SK-N-SH (cell line): ENCODE measurements at regions not wholly inside any gene's neighbourhood (a gene's known extent, or its start where the extent isn't known, plus 50 kb on each side); places are given as distances from the start of the nearest gene placed in this dataset.

Source experiments
- CTCF ChIA-PET: fragments of 300-600, 350-600 bp; formaldehyde crosslinking; extraction: SDS; loops from one replicate; lab custom pipeline; 2021; lab: Yijun Ruan, JAX
- POLR2A ChIA-PET: fragments of 350-600 bp; sonication (Branson Sonifier 250); formaldehyde crosslinking; extraction: SDS; loops from one replicate; lab custom pipeline; 2020; ENCODE audit warnings: antibody characterized with exemption, inconsistent platforms; lab: Yijun Ruan, JAX
- DNase-seq: peaks from one replicate; pipeline ENCODE4 v3.0.0; 2012
- H2AFZ ChIP-seq: fragments of 200-600 bp; sonication (generic); 2 replicates; pipeline ENCODE4 v1.8.1; 2016; ENCODE audit warnings: antibody characterized with exemption, mild to moderate bottlenecking, low read depth
- H3F3A ChIP-seq: fragments of 200-600 bp; sonication (generic); replicated peaks from 2 replicates; pipeline ENCODE3; 2016; ENCODE audit warnings: antibody characterized with exemption, mild to moderate bottlenecking; ENCODE audit not compliant: insufficient read depth
- H3K27ac ChIP-seq, 2 experiments: fragments of 200-500 bp in 1 of 2; fragments of 200-600 bp in 1 of 2; sonication (Bioruptor generic) in 1 of 2; sonication (generic), shearing (Covaris generic) in 1 of 2; 2 replicates each; pipeline versions ENCODE4 v1.5.1 to v1.6.1; 2014 to 2016; ENCODE audit warnings: low read depth in 2 of 2, inconsistent platforms in 1 of 2, low read length in 1 of 2, mild to moderate bottlenecking in 1 of 2, mixed read lengths in 1 of 2
- H3K27me3 ChIP-seq: fragments of 200-600 bp; sonication (generic), shearing (Covaris generic); 2 replicates; pipeline ENCODE4 v1.6.1; 2016; ENCODE audit warnings: mixed run types; ENCODE audit not compliant: insufficient read depth
- H3K36me3 ChIP-seq, 2 experiments: fragments of 200-500 bp in 1 of 2; fragments of 200-600 bp in 1 of 2; sonication (Bioruptor generic) in 1 of 2; sonication (generic) in 1 of 2; replicated peaks in 1 of 2; 2 replicates each; pipeline versions ENCODE3 to v1.5.1; 2014 to 2016; ENCODE audit warnings: low read length in 1 of 2, mild to moderate bottlenecking in 1 of 2; ENCODE audit not compliant: insufficient read depth in 2 of 2, control insufficient read depth in 1 of 2
- H3K4me1 ChIP-seq, 2 experiments: fragments of 200-500 bp in 1 of 2; fragments of 200-600 bp in 1 of 2; sonication (Bioruptor generic) in 1 of 2; sonication (generic), shearing (Covaris generic) in 1 of 2; 2 replicates each; pipeline versions ENCODE4 v1.5.1 to v1.6.1; 2014 to 2016; ENCODE audit warnings: low read depth in 1 of 2, low read length in 1 of 2, mixed run types in 1 of 2; ENCODE audit not compliant: insufficient read depth in 2 of 2, control insufficient read depth in 1 of 2
- H3K4me2 ChIP-seq: fragments of 200-600 bp; sonication (generic), shearing (Covaris generic); 2 replicates; pipeline ENCODE4 v1.6.1; 2017; ENCODE audit warnings: mixed run types
- H3K4me3 ChIP-seq, 2 experiments: fragments of 200-500 bp in 1 of 2; fragments of 200-600 bp in 1 of 2; sonication (Bioruptor generic) in 1 of 2; sonication (generic), shearing (Covaris generic) in 1 of 2; 2 replicates each; pipeline versions ENCODE4 v1.5.1 to v1.8.1; 2014 to 2016; ENCODE audit warnings: low read depth in 2 of 2, inconsistent platforms in 1 of 2, low read length in 1 of 2, mild to moderate bottlenecking in 1 of 2, mixed read lengths in 1 of 2, moderate library complexity in 1 of 2
- H3K79me2 ChIP-seq: fragments of 200-600 bp; sonication (generic); 2 replicates; pipeline ENCODE4 v1.8.1; 2017; ENCODE audit warnings: mild to moderate bottlenecking; ENCODE audit not compliant: insufficient read depth
- H3K9ac ChIP-seq: fragments of 200-600 bp; sonication (generic); 2 replicates; pipeline ENCODE4 v1.6.1; 2017; ENCODE audit warnings: mixed run types
- H3K9me2 ChIP-seq: fragments of 200-600 bp; sonication (generic); 2 replicates; pipeline ENCODE4 v1.6.1; 2017; ENCODE audit warnings: mixed run types
- H3K9me3 ChIP-seq: fragments of 200-600 bp; sonication (generic); 2 replicates; pipeline ENCODE4 v1.6.1; 2017; ENCODE audit warnings: mixed run types, mild to moderate bottlenecking, moderate library complexity
- H4K20me1 ChIP-seq: fragments of 200-600 bp; sonication (generic); 2 replicates; pipeline ENCODE4 v1.6.1; 2017; ENCODE audit warnings: mild to moderate bottlenecking, mixed run types; ENCODE audit not compliant: insufficient read depth
- CHD2 ChIP-seq: fragments of 150-350 bp; IDR thresholded peaks from 2 replicates; pipeline ENCODE4 v1.6.1; 2018; ENCODE audit warnings: low read length; ENCODE audit not compliant: partially characterized antibody
- CTCF ChIP-seq: fragments of 200-600 bp; sonication (generic); IDR thresholded peaks from 2 replicates; pipeline ENCODE4 v1.6.1; 2017; ENCODE audit warnings: antibody characterized with exemption, mild to moderate bottlenecking, moderate library complexity
- ELF1 ChIP-seq: IDR thresholded peaks from 2 replicates; pipeline ENCODE4 v1.4.0; 2012
- EP300 ChIP-seq, 2 experiments: IDR thresholded peaks; 2 replicates each; pipeline versions ENCODE4 v1.4.0 to v1.6.1; 2012; ENCODE audit warnings: borderline replicate concordance in 1 of 2, low read depth in 1 of 2, low read length in 1 of 2
- FOXJ3 ChIP-seq: sonication (generic); formaldehyde crosslinking; IDR thresholded peaks from 2 replicates; pipeline ENCODE4 v1.5.1; 2020; ENCODE audit warnings: mild to moderate bottlenecking, missing genetic modification reagents
- GATA2 ChIP-seq: sonication (generic); formaldehyde crosslinking; IDR thresholded peaks from 2 replicates; pipeline ENCODE4 v1.5.0; 2020; ENCODE audit warnings: mild to moderate bottlenecking, missing genetic modification reagents
- IRF3 ChIP-seq: fragments of 150-350 bp; IDR thresholded peaks from 2 replicates; pipeline ENCODE4 v1.6.1; 2016; ENCODE audit warnings: mild to moderate bottlenecking, low read depth, low read length
- JUND ChIP-seq: IDR thresholded peaks from 2 replicates; pipeline ENCODE4 v1.4.0; 2012
- NFIC ChIP-seq: IDR thresholded peaks from 2 replicates; pipeline ENCODE4 v1.4.0; 2012; ENCODE audit warnings: borderline replicate concordance
- NRF1 ChIP-seq: IDR thresholded peaks from 2 replicates; pipeline ENCODE4 v1.6.1; 2012; ENCODE audit warnings: low read depth, mild to moderate bottlenecking, low read length
- PBX3 ChIP-seq: IDR thresholded peaks from 2 replicates; pipeline ENCODE4; 2012
- RCOR1 ChIP-seq: fragments of 150-350 bp; IDR thresholded peaks from 2 replicates; pipeline ENCODE4 v1.6.1; 2017; ENCODE audit warnings: antibody characterized with exemption, low read length
- RFX5 ChIP-seq: IDR thresholded peaks from 2 replicates; pipeline ENCODE4 v1.6.1; 2012; ENCODE audit warnings: mild to moderate bottlenecking, improper control_type of control experiment, low read length
- SMC3 ChIP-seq: IDR thresholded peaks from 2 replicates; pipeline ENCODE4 v1.6.1; 2012; ENCODE audit warnings: low read depth, low read length, improper control_type of control experiment
- TAF1 ChIP-seq: IDR thresholded peaks from 2 replicates; pipeline ENCODE4 v1.6.1; 2012; ENCODE audit warnings: low read depth, mild to moderate bottlenecking, low read length, moderate library complexity, borderline replicate concordance
- TCF12 ChIP-seq: IDR thresholded peaks from 2 replicates; pipeline ENCODE4 v1.4.0; 2012
- TEAD4 ChIP-seq: IDR thresholded peaks from 2 replicates; pipeline ENCODE4 v1.4.0; 2012; ENCODE audit warnings: mild to moderate bottlenecking, borderline replicate concordance; ENCODE audit not compliant: insufficient read depth
- YY1 ChIP-seq: IDR thresholded peaks from 2 replicates; pipeline ENCODE4 v1.4.0; 2012; ENCODE audit warnings: low read depth, mild to moderate bottlenecking
- ZBTB33 ChIP-seq: IDR thresholded peaks from 2 replicates; pipeline ENCODE4 v1.4.0; 2012; ENCODE audit warnings: low read depth, borderline replicate concordance
- WGBS: methylation state at CpG from one replicate; pipeline ENCODE4 v1.1.6; 2017; ENCODE audit warnings: low lambda C conversion rate; 5-methylcytosine and 5-hydroxymethylcytosine counted together

- Histone ChIP-seq H3K9ac (no peak overlapping the region), H3K36me3 (no peaks in the 10 kb centered on the region), H3K27ac (no peak overlapping the region), H4K20me1 (no peaks in the 10 kb centered on the region), H3F3A (no peaks in the 10 kb centered on the region), H3K4me3 (no peak overlapping the region), H3K4me1 (no peaks in the 10 kb centered on the region; a peak in 1 of 4 replicates), H3K4me2 (no peak overlapping the region), H3K79me2 (no peaks in the 10 kb centered on the region), H3K27me3 (no peaks in the 10 kb centered on the region), H3K9me3 (no peaks in the 10 kb centered on the region), H2AFZ (no peak overlapping the region), H3K9me2 (no peaks in the 10 kb centered on the region)
- DNase-seq: no peak
- ChIA-PET POLR2A (no interaction called here), CTCF (interaction anchor here (1.0 to 6.4 kb wide), 4 partner anchors 18 to 449 kb away, joined by 3 to 29 read pairs (median 4); no protein-coding TSS in a partner anchor)
- no peak for TF ChIP-seq TAF1
- TF ChIP-seq TEAD4: no peak
- no peak for TF ChIP-seq RFX5
- TF ChIP-seq EP300 (IDR thresholded peaks at IDR 0.05; ENCODE audit: borderline replicate concordance in 1 of 2, low read depth in 1 of 2, low read length in 1 of 2): no peak
- no peak for TF ChIP-seq CTCF
- no peak for TF ChIP-seq IRF3
- TF ChIP-seq PBX3: no peak
- no peak for TF ChIP-seq RCOR1
- no peak for TF ChIP-seq ELF1
- no peak for TF ChIP-seq TCF12
- TF ChIP-seq CHD2: no peak
- no peak for TF ChIP-seq NFIC
Observed at GRCh38 chr12:118840878-118841277, 140.5 kb upstream of the SRRM4 start.

GRCh38 chr12:118841588-118841987 is 139.8 kb upstream of the SRRM4 start:
- no peaks in the 10 kb centered on the region for H3K9me3 ChIP-seq
- no peak overlapping the region for H3K27ac ChIP-seq
- H3K4me2 ChIP-seq: no peak overlapping the region
- CTCF ChIA-PET: interaction anchor here (1.4 to 6.4 kb wide), 3 partner anchors 118 to 436 kb away, joined by 4 to 29 read pairs (median 9); no protein-coding TSS in a partner anchor
- H3K4me3 ChIP-seq: no peak overlapping the region
- WGBS: 22% methylated on average over 6 of the region's 6 CpGs
- no peak for DNase-seq
- no peaks in the 10 kb centered on the region for H3K79me2 ChIP-seq
- H3K4me1 ChIP-seq: no peaks in the 10 kb centered on the region; a peak in 1 of 4 replicates
- POLR2A ChIA-PET: no interaction called here
- H4K20me1 ChIP-seq: no peaks in the 10 kb centered on the region
- H3K9ac ChIP-seq: no peak overlapping the region
- H3K9me2 ChIP-seq: no peaks in the 10 kb centered on the region
- H3K27me3 ChIP-seq: no peaks in the 10 kb centered on the region
- no peaks in the 10 kb centered on the region for H3K36me3 ChIP-seq
- no peak overlapping the region for H2AFZ ChIP-seq
- no peaks in the 10 kb centered on the region for H3F3A ChIP-seq
- TF ChIP-seq ZBTB33: no peak
- no peak for TF ChIP-seq JUND
- TF ChIP-seq FOXJ3 (CRISPR knock-in tag): no peak
- no peak for TF ChIP-seq EP300 (IDR thresholded peaks at IDR 0.05; ENCODE audit: borderline replicate concordance in 1 of 2, low read depth in 1 of 2, low read length in 1 of 2)
- TF ChIP-seq PBX3: no peak
- no peak for TF ChIP-seq CTCF
- no peak for TF ChIP-seq YY1
- no peak for TF ChIP-seq GATA2 (CRISPR knock-in tag)
- TF ChIP-seq NRF1: no peak
- TF ChIP-seq SMC3: no peak
